ENCODE measurements at regions not wholly inside any gene's neighbourhood (a gene's known extent, or its start where the extent isn't known, plus 50 kb on each side); places are given as distances from the start of the nearest gene placed in this dataset.

- TF ChIP-seq, protein P1, sequence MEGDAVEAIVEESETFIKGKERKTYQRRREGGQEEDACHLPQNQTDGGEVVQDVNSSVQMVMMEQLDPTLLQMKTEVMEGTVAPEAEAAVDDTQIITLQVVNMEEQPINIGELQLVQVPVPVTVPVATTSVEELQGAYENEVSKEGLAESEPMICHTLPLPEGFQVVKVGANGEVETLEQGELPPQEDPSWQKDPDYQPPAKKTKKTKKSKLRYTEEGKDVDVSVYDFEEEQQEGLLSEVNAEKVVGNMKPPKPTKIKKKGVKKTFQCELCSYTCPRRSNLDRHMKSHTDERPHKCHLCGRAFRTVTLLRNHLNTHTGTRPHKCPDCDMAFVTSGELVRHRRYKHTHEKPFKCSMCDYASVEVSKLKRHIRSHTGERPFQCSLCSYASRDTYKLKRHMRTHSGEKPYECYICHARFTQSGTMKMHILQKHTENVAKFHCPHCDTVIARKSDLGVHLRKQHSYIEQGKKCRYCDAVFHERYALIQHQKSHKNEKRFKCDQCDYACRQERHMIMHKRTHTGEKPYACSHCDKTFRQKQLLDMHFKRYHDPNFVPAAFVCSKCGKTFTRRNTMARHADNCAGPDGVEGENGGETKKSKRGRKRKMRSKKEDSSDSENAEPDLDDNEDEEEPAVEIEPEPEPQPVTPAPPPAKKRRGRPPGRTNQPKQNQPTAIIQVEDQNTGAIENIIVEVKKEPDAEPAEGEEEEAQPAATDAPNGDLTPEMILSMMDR (IDR thresholded peaks at IDR 0.05; ENCODE audit: insufficient read depth, low read depth, low read length), result no peak
- no peak for TF ChIP-seq EZH2 (IDR thresholded peaks at IDR 0.05; ENCODE audit: insufficient read depth, low read length)
- H3K9me3 Mint-ChIP-seq (ENCODE audit: unreplicated experiment), result no peaks in the 10 kb centered on the region
- Histone ChIP-seq H3K79me2 (ENCODE audit: insufficient read depth, low read length) (no peaks in the 10 kb centered on the region), H3K9me3 (ENCODE audit: insufficient read depth, low read depth, low read length) (peaks cover 3% of the 10 kb centered on the region), H3K27ac (ENCODE audit: low read depth, low read length) (no peak overlapping the region), H2AFZ (ENCODE audit: low read depth, low read length) (no peak overlapping the region), H4K20me1 (ENCODE audit: insufficient read depth, low read length) (no peaks in the 10 kb centered on the region), H3K4me3 (ENCODE audit: insufficient read depth, low read depth, low read length) (no peak overlapping the region), H3K36me3 (ENCODE audit: insufficient read depth, low read length) (no peaks in the 10 kb centered on the region), H3K9ac (ENCODE audit: low read length) (no peak overlapping the region), H3K4me2 (ENCODE audit: low read length) (no peak overlapping the region), H3K4me1 (ENCODE audit: insufficient read depth, low read length) (peaks cover 13% of the 10 kb centered on the region), H3K27me3 (ENCODE audit: insufficient read depth, low read length) (no peaks in the 10 kb centered on the region)
- H3K4me3 Mint-ChIP-seq (ENCODE audit: unreplicated experiment), result no peak overlapping the region
- DNase-seq (ENCODE audit: low read depth) (no peak), FAIRE-seq (no peak)
- no peaks in the 10 kb centered on the region for H3K36me3 Mint-ChIP-seq (ENCODE audit: low read depth, unreplicated experiment)
- peaks cover 2% of the 10 kb centered on the region for H3K27me3 Mint-ChIP-seq (ENCODE audit: low read depth, unreplicated experiment)
- H3K4me1 Mint-ChIP-seq (ENCODE audit: low read depth, unreplicated experiment), result peaks cover 11% of the 10 kb centered on the region
- H3K27ac Mint-ChIP-seq (ENCODE audit: unreplicated experiment), result no peak overlapping the region
Observed at GRCh38 chr15:98150536-98150935, 190.0 kb downstream of the ARRDC4 start.

GRCh38 chr15:98151096-98151495 is 190.6 kb downstream of the ARRDC4 start:
- FAIRE-seq, result no peak
- no peak overlapping the region for H3K4me2 ChIP-seq (ENCODE audit: low read length)
- no peaks in the 10 kb centered on the region for H3K36me3 ChIP-seq (ENCODE audit: insufficient read depth, low read length)
- H3K36me3 Mint-ChIP-seq (ENCODE audit: low read depth, unreplicated experiment), result no peaks in the 10 kb centered on the region
- H3K9ac ChIP-seq (ENCODE audit: low read length), result no peak overlapping the region
- no peak overlapping the region for H3K4me3 Mint-ChIP-seq (ENCODE audit: unreplicated experiment)
- no peak for DNase-seq (ENCODE audit: low read depth)
- H3K27me3 Mint-ChIP-seq (ENCODE audit: low read depth, unreplicated experiment), result peaks cover 2% of the 10 kb centered on the region
- no peak overlapping the region for H3K27ac Mint-ChIP-seq (ENCODE audit: unreplicated experiment)
- no peaks in the 10 kb centered on the region for H3K9me3 Mint-ChIP-seq (ENCODE audit: unreplicated experiment)
- no peaks in the 10 kb centered on the region for H3K27me3 ChIP-seq (ENCODE audit: insufficient read depth, low read length)
- H4K20me1 ChIP-seq (ENCODE audit: insufficient read depth, low read length), result no peaks in the 10 kb centered on the region
- no peaks in the 10 kb centered on the region for H3K79me2 ChIP-seq (ENCODE audit: insufficient read depth, low read length)
- no peak overlapping the region for H2AFZ ChIP-seq (ENCODE audit: low read depth, low read length)
- no peak overlapping the region for H3K4me3 ChIP-seq (ENCODE audit: insufficient read depth, low read depth, low read length)
- peaks cover 11% of the 10 kb centered on the region for H3K4me1 Mint-ChIP-seq (ENCODE audit: low read depth, unreplicated experiment)
- H3K27ac ChIP-seq (ENCODE audit: low read depth, low read length), result no peak overlapping the region
- H3K4me1 ChIP-seq (ENCODE audit: insufficient read depth, low read length), result peaks cover 14% of the 10 kb centered on the region
- TF ChIP-seq, protein P1 (IDR thresholded peaks at IDR 0.05; ENCODE audit: insufficient read depth, low read depth, low read length), result no peak
- no peak for TF ChIP-seq EZH2 (IDR thresholded peaks at IDR 0.05; ENCODE audit: insufficient read depth, low read length)
- peaks cover 3% of the 10 kb centered on the region for H3K9me3 ChIP-seq (ENCODE audit: insufficient read depth, low read depth, low read length)

GRCh38 chr15:98152156-98152555 is 191.7 kb downstream of the ARRDC4 start:
- H3K4me3 ChIP-seq (ENCODE audit: insufficient read depth, low read depth, low read length), result no peak overlapping the region
- peaks cover 14% of the 10 kb centered on the region for H3K4me1 ChIP-seq (ENCODE audit: insufficient read depth, low read length)
- no peak overlapping the region for H3K27ac ChIP-seq (ENCODE audit: low read depth, low read length)
- no peak for DNase-seq (ENCODE audit: low read depth)
- no peak for FAIRE-seq
- H3K36me3 ChIP-seq (ENCODE audit: insufficient read depth, low read length), result no peaks in the 10 kb centered on the region
- no peak overlapping the region for H2AFZ ChIP-seq (ENCODE audit: low read depth, low read length)
- no peak overlapping the region for H3K4me2 ChIP-seq (ENCODE audit: low read length)
- Mint-ChIP-seq H3K4me3 (ENCODE audit: unreplicated experiment) (no peak overlapping the region), H3K4me1 (ENCODE audit: low read depth, unreplicated experiment) (peaks cover 11% of the 10 kb centered on the region), H3K36me3 (ENCODE audit: low read depth, unreplicated experiment) (no peaks in the 10 kb centered on the region), H3K27me3 (ENCODE audit: low read depth, unreplicated experiment) (peaks cover 2% of the 10 kb centered on the region), H3K9me3 (ENCODE audit: unreplicated experiment) (no peaks in the 10 kb centered on the region), H3K27ac (ENCODE audit: unreplicated experiment) (no peak overlapping the region)
- no peaks in the 10 kb centered on the region for H3K79me2 ChIP-seq (ENCODE audit: insufficient read depth, low read length)
- TF ChIP-seq, protein P1 (IDR thresholded peaks at IDR 0.05; ENCODE audit: insufficient read depth, low read depth, low read length), result no peak
- TF ChIP-seq EZH2 (IDR thresholded peaks at IDR 0.05; ENCODE audit: insufficient read depth, low read length), result no peak
- no peak overlapping the region for H3K9ac ChIP-seq (ENCODE audit: low read length)
- H4K20me1 ChIP-seq (ENCODE audit: insufficient read depth, low read length), result no peaks in the 10 kb centered on the region
- H3K9me3 ChIP-seq (ENCODE audit: insufficient read depth, low read depth, low read length), result peaks cover 3% of the 10 kb centered on the region
- no peaks in the 10 kb centered on the region for H3K27me3 ChIP-seq (ENCODE audit: insufficient read depth, low read length)
